H1 (cell line): ENCODE measurements at regions not wholly inside any gene's neighbourhood (a gene's known extent, or its start where the extent isn't known, plus 50 kb on each side); places are given as distances from the start of the nearest gene placed in this dataset.
A peak's percentile ranks its signal among the peaks of the same experiment; 100 is the strongest.

Source experiments
- CTCF ChIA-PET: fragments of 300-600 bp; sonication (Branson Sonifier 250); formaldehyde crosslinking; loops from one replicate; lab custom pipeline; 2021; ENCODE audit not compliant: partially characterized antibody; lab: Charles Lee
- POLR2A ChIA-PET: fragments of 300-600 bp; sonication (Branson Sonifier 250); formaldehyde crosslinking; loops from one replicate; lab custom pipeline; 2021; ENCODE audit warnings: inconsistent platforms; ENCODE audit not compliant: partially characterized antibody; lab: Charles Lee
- DNase-seq, 2 experiments: peaks; one replicate each; pipeline versions ENCODE4 v3.0.0 to v3.0.0-alpha.2; 2010 to 2022; ENCODE audit warnings: low spot score in 2 of 2, low read depth in 1 of 2, mixed read lengths in 1 of 2
- FAIRE-seq: peaks from 2 replicates; lab custom pipeline; 2011; peaks lifted over from hg19 to GRCh38; lab: Jason Lieb, UNC
- H2AFZ ChIP-seq: 2 replicates; pipeline ENCODE4 v1.8.1; 2012; ENCODE audit warnings: low read length, inconsistent platforms
- H2AK5ac ChIP-seq: 2 replicates; pipeline ENCODE4 v1.6.1; 2013; ENCODE audit warnings: low read depth, low read length
- H2BK120ac ChIP-seq: replicated peaks from 2 replicates; pipeline ENCODE3; 2013; ENCODE audit warnings: low read depth, low read length, inconsistent platforms
- H2BK12ac ChIP-seq: 2 replicates; pipeline ENCODE4 v1.6.1; 2013; ENCODE audit warnings: low read depth, low read length
- H2BK15ac ChIP-seq: 2 replicates; pipeline ENCODE4 v1.6.1; 2013; ENCODE audit warnings: low read length
- H2BK20ac ChIP-seq: 2 replicates; pipeline ENCODE4 v1.6.1; 2013; ENCODE audit warnings: low read length
- H2BK5ac ChIP-seq: 2 replicates; pipeline ENCODE4 v1.6.1; 2013; ENCODE audit warnings: low read depth, low read length
- H3K14ac ChIP-seq: 2 replicates; pipeline ENCODE4 v1.6.1; 2013; ENCODE audit warnings: inconsistent platforms; ENCODE audit not compliant: insufficient read length
- H3K18ac ChIP-seq: 2 replicates; pipeline ENCODE4 v1.6.1; 2013; ENCODE audit warnings: low read length; ENCODE audit errors: extremely low read depth
- H3K23ac ChIP-seq: 2 replicates; pipeline ENCODE4 v1.6.1; 2013; ENCODE audit warnings: inconsistent platforms; ENCODE audit not compliant: insufficient read length
- H3K23me2 ChIP-seq: 2 replicates; pipeline ENCODE4 v1.6.1; 2013; ENCODE audit warnings: low read depth, low read length
- H3K27ac ChIP-seq: 2 replicates; pipeline ENCODE4 v1.6.1; 2011; ENCODE audit warnings: low read depth, low read length, inconsistent platforms
- H3K27me3 ChIP-seq, 4 experiments: replicated peaks in 1 of 4; 1 replicate in 1 of 4; 2 replicates in 3 of 4; pipeline versions ENCODE4 v1.6.1 to v1.8.1; 2011 to 2013; ENCODE audit warnings: low read length in 3 of 4, mild to moderate bottlenecking in 3 of 4, inconsistent platforms in 2 of 4, mixed read lengths in 2 of 4, moderate library complexity in 1 of 4; ENCODE audit not compliant: control insufficient read depth in 3 of 4, insufficient read depth in 3 of 4; ENCODE audit errors: extremely low read depth in 1 of 4
- H3K36me3 ChIP-seq, 4 experiments: 2 replicates each; pipeline versions ENCODE4 v1.6.1 to v1.8.1; 2011 to 2013; ENCODE audit warnings: mild to moderate bottlenecking in 4 of 4, low read length in 3 of 4, moderate library complexity in 2 of 4, control low read depth in 1 of 4, inconsistent platforms in 1 of 4; ENCODE audit not compliant: insufficient read depth in 4 of 4, control insufficient read depth in 2 of 4
- H3K4ac ChIP-seq: replicated peaks from 2 replicates; pipeline ENCODE3; 2013; ENCODE audit warnings: low read length, low read depth, mixed read lengths, inconsistent platforms; ENCODE audit not compliant: insufficient read length
- H3K4me1 ChIP-seq, 4 experiments: replicated peaks in 1 of 4; 1 replicate in 1 of 4; 2 replicates in 3 of 4; pipeline versions ENCODE4 v1.6.1 to v1.8.1; 2011 to 2013; ENCODE audit warnings: low read length in 3 of 4, inconsistent platforms in 2 of 4, mixed read lengths in 1 of 4; ENCODE audit not compliant: insufficient read depth in 4 of 4, control insufficient read depth in 3 of 4
- H3K4me2 ChIP-seq, 2 experiments: 2 replicates each; pipeline versions ENCODE4 v1.6.1 to v1.8.1; 2011 to 2013; ENCODE audit warnings: low read depth in 2 of 2, low read length in 2 of 2, control low read depth in 1 of 2, inconsistent platforms in 1 of 2, mild to moderate bottlenecking in 1 of 2; ENCODE audit not compliant: insufficient read depth in 1 of 2
- H3K4me3 ChIP-seq, 4 experiments: fragments of 200-600, 300-600 bp in 1 of 4; sonication (generic), shearing (Covaris generic), sonication (Bioruptor Twin) in 1 of 4; 2 replicates each; pipeline versions ENCODE4 v1.5.1 to v1.8.1; 2011 to 2016; ENCODE audit warnings: low read length in 4 of 4, low read depth in 3 of 4, control low read depth in 2 of 4, inconsistent platforms in 2 of 4, mild to moderate bottlenecking in 2 of 4, mixed read lengths in 1 of 4, moderate library complexity in 1 of 4; ENCODE audit not compliant: insufficient read depth in 2 of 4; ENCODE audit errors: extremely low read depth in 1 of 4
- H3K56ac ChIP-seq: replicated peaks from 2 replicates; pipeline ENCODE3; 2013; ENCODE audit warnings: low read depth, mild to moderate bottlenecking, mixed read lengths, low read length, inconsistent platforms; ENCODE audit not compliant: insufficient read length
- H3K79me1 ChIP-seq: 2 replicates; pipeline ENCODE4 v1.6.1; 2013; ENCODE audit warnings: low read depth, low read length, control low read depth
- H3K79me2 ChIP-seq, 2 experiments: 2 replicates each; pipeline versions ENCODE4 v1.6.1 to v1.8.1; 2012 to 2013; ENCODE audit warnings: low read length in 2 of 2, mild to moderate bottlenecking in 2 of 2, inconsistent platforms in 1 of 2; ENCODE audit not compliant: insufficient read depth in 2 of 2, control insufficient read depth in 1 of 2
- H3K9ac ChIP-seq, 4 experiments: replicated peaks in 1 of 4; 1 replicate in 1 of 4; 2 replicates in 3 of 4; pipeline versions ENCODE4 v1.6.1 to v1.8.1; 2011 to 2013; ENCODE audit warnings: low read depth in 3 of 4, low read length in 3 of 4, control low read depth in 2 of 4, mild to moderate bottlenecking in 2 of 4, moderate library complexity in 2 of 4, inconsistent platforms in 1 of 4; ENCODE audit errors: extremely low read depth in 1 of 4
- H3K9me3 ChIP-seq, 2 experiments: 2 replicates each; pipeline versions ENCODE4 v1.6.1 to v1.8.1; 2012 to 2013; ENCODE audit warnings: mild to moderate bottlenecking in 2 of 2, moderate library complexity in 2 of 2, control low read depth in 1 of 2, inconsistent platforms in 1 of 2, low read depth in 1 of 2, low read length in 1 of 2, mixed read lengths in 1 of 2; ENCODE audit not compliant: insufficient read depth in 2 of 2
- H4K20me1 ChIP-seq, 2 experiments: replicated peaks in 1 of 2; 2 replicates each; pipeline versions ENCODE3 to v1.8.1; 2011 to 2013; ENCODE audit warnings: inconsistent platforms in 2 of 2, low read length in 2 of 2, mild to moderate bottlenecking in 1 of 2; ENCODE audit not compliant: insufficient read depth in 2 of 2, control insufficient read depth in 1 of 2
- H4K5ac ChIP-seq: 2 replicates; pipeline ENCODE4 v1.6.1; 2013; ENCODE audit warnings: low read length, low read depth, mixed read lengths, inconsistent platforms; ENCODE audit not compliant: insufficient read length
- H4K8ac ChIP-seq: 2 replicates; pipeline ENCODE4 v1.8.0; 2013; ENCODE audit warnings: mild to moderate bottlenecking, moderate library complexity, low read length, inconsistent platforms; ENCODE audit not compliant: insufficient read depth; ENCODE audit errors: extremely low read depth
- H4K91ac ChIP-seq: replicated peaks from 2 replicates; pipeline ENCODE3; 2013; ENCODE audit warnings: low read length, mixed read lengths, inconsistent platforms; ENCODE audit not compliant: insufficient read length
- BACH1 ChIP-seq: IDR thresholded peaks from 2 replicates; pipeline ENCODE4 v1.6.1; 2012; ENCODE audit warnings: low read length, improper control_type of control experiment
- NANOG ChIP-seq: IDR thresholded peaks from 2 replicates; pipeline ENCODE4 v1.6.1; 2011; ENCODE audit warnings: low read length, low read depth, mild to moderate bottlenecking, inconsistent platforms; ENCODE audit not compliant: insufficient read depth, poor library complexity, severe bottlenecking
- RAD21 ChIP-seq, 2 experiments: IDR thresholded peaks in 1 of 2; conservative IDR thresholded peaks in 1 of 2; 2 replicates each; pipeline ENCODE4 v1.6.1; 2011; ENCODE audit warnings: low read depth in 2 of 2, low read length in 2 of 2, improper control_type of control experiment in 1 of 2, inconsistent platforms in 1 of 2, mild to moderate bottlenecking in 1 of 2, moderate library complexity in 1 of 2
- SP4 ChIP-seq: IDR thresholded peaks from 2 replicates; pipeline ENCODE4 v1.6.1; 2012; ENCODE audit warnings: low read length, inconsistent platforms
- TCF12 ChIP-seq: IDR thresholded peaks from 2 replicates; pipeline ENCODE4 v1.6.1; 2011; ENCODE audit warnings: low read depth, mild to moderate bottlenecking, low read length
- WGBS, 2 experiments: shearing (Covaris generic) in 1 of 2; methylation state at CpG; one replicate each; pipeline versions ENCODE4 v1.1.6 to v1.1.7; 2013 to 2015; ENCODE audit warnings: low lambda C conversion rate in 2 of 2, mixed read lengths in 2 of 2, inconsistent platforms in 1 of 2, low coverage in 1 of 2, missing lambda C conversion rate in 1 of 2; ENCODE audit not compliant: insufficient replicate concordance in 2 of 2, insufficient coverage in 1 of 2, insufficient read length in 1 of 2; ENCODE audit errors: extremely low coverage in 1 of 2, missing lambda C conversion rate in 1 of 2; 5-methylcytosine and 5-hydroxymethylcytosine counted together

GRCh38 chr16:27671410-27671809 is 121.5 kb downstream of the KATNIP start:
- H2AK5ac ChIP-seq = no peak overlapping the region
- H3K23me2 ChIP-seq = peaks cover 2% of the 10 kb centered on the region; the same call in 1 of the 2 replicates
- no peaks in the 10 kb centered on the region for H3K79me2 ChIP-seq
- DNase-seq (no peak), FAIRE-seq (no peak)
- ChIA-PET POLR2A (interaction anchor here (1.1 kb wide), 1 partner anchor 19 kb away, joined by 3 read pairs; no protein-coding TSS in a partner anchor), CTCF (interaction anchor here (0.6 to 3.1 kb wide), 17 partner anchors 9 to 153 kb away, joined by 3 to 11 read pairs (median 4); no protein-coding TSS in a partner anchor)
- no peaks in the 10 kb centered on the region for H3K27me3 ChIP-seq
- H4K5ac ChIP-seq = no peak overlapping the region
- no peak overlapping the region for H2BK20ac ChIP-seq
- no peak overlapping the region for H3K23ac ChIP-seq
- H3K79me1 ChIP-seq = no peaks in the 10 kb centered on the region
- H3K14ac ChIP-seq = no peak overlapping the region
- no peak overlapping the region for H2AFZ ChIP-seq
- no peaks in the 10 kb centered on the region for H3K9me3 ChIP-seq
- H3K27ac ChIP-seq = no peak overlapping the region
- no peak overlapping the region for H2BK5ac ChIP-seq
- H3K4me3 ChIP-seq = no peak overlapping the region
- no peaks in the 10 kb centered on the region for H3K36me3 ChIP-seq
- peaks cover 0 to 2% of the 10 kb centered on the region in 2 experiments for H4K20me1 ChIP-seq
- no peak overlapping the region for H2BK12ac ChIP-seq
- 94% methylated on average over 8 of the region's 8 CpGs; no CpG with 5 or more reads in 1 of the 2 experiments for WGBS, 2 experiments
- no peak overlapping the region for H2BK15ac ChIP-seq
- no peak overlapping the region for H3K9ac ChIP-seq
- no peaks in the 10 kb centered on the region; a peak in 2 of 7 replicates for H3K4me1 ChIP-seq
- H3K18ac ChIP-seq = no peak overlapping the region
- no peak overlapping the region for H4K8ac ChIP-seq
- no peak overlapping the region for H4K91ac ChIP-seq
- no peak overlapping the region for H3K4me2 ChIP-seq
- H3K4ac ChIP-seq = no peak overlapping the region
- no peak overlapping the region for H2BK120ac ChIP-seq
- no peak overlapping the region for H3K56ac ChIP-seq
- TF ChIP-seq NANOG = no peak
- no peak for TF ChIP-seq TCF12
- no peak for TF ChIP-seq BACH1
- peak; percentile 28 to 40; a peak in 2 of 4 replicates for TF ChIP-seq RAD21 (IDR thresholded peaks at IDR 0.05 in 1 of 2, conservative IDR thresholded peaks at IDR 0.05 in 1 of 2; ENCODE audit: low read depth in 2 of 2, low read length in 2 of 2)
- no peak for TF ChIP-seq SP4
